HepG2 (cell line): ENCODE measurements at regions not wholly inside any gene's neighbourhood (a gene's known extent, or its start where the extent isn't known, plus 50 kb on each side); places are given as distances from the start of the nearest gene placed in this dataset.
A peak's percentile ranks its signal among the peaks of the same experiment; 100 is the strongest.

Experiments
- ARNTL ChIP-seq: sonication (generic); formaldehyde crosslinking; IDR thresholded peaks from 2 replicates; pipeline ENCODE4 v1.4.0; 2020; ENCODE audit warnings: mild to moderate bottlenecking, missing genetic modification reagents
- KAT8 ChIP-seq: IDR thresholded peaks from 2 replicates; pipeline ENCODE4 v1.6.1; 2016; ENCODE audit warnings: missing genetic modification reagents, missing compliant biosample characterization
- MIER2 ChIP-seq: IDR thresholded peaks from 2 replicates; pipeline ENCODE4 v1.6.1; 2016; ENCODE audit warnings: missing biosample characterization, missing genetic modification reagents
- RARA ChIP-seq: IDR thresholded peaks from 2 replicates; pipeline ENCODE4 v1.6.1; 2016; ENCODE audit warnings: missing genetic modification reagents, missing compliant biosample characterization
- REST ChIP-seq, 2 experiments: IDR thresholded peaks; 2 replicates each; pipeline ENCODE4 v1.6.1; 2011 to 2012; ENCODE audit warnings: low read length in 2 of 2, borderline replicate concordance in 1 of 2, low read depth in 1 of 2, mild to moderate bottlenecking in 1 of 2, moderate library complexity in 1 of 2
- THRA ChIP-seq: sonication (generic); formaldehyde crosslinking; IDR thresholded peaks from 2 replicates; pipeline ENCODE4 v1.4.0; 2020; ENCODE audit warnings: missing genetic modification reagents, borderline replicate concordance
- ZNF253 ChIP-seq: sonication (generic); formaldehyde crosslinking; IDR thresholded peaks from 2 replicates; pipeline ENCODE4 v1.8.0; 2022; ENCODE audit warnings: mild to moderate bottlenecking, missing genetic modification reagents, borderline replicate concordance
- ZNF441 ChIP-seq: sonication (generic); formaldehyde crosslinking; IDR thresholded peaks from 2 replicates; pipeline ENCODE4 v1.7.0; 2021; ENCODE audit warnings: missing genetic modification reagents, borderline replicate concordance
- ZNF580 ChIP-seq: IDR thresholded peaks from 2 replicates; pipeline ENCODE4 v1.6.1; 2016; ENCODE audit warnings: low read depth, borderline replicate concordance
- TF ChIP-seq, protein P1 (sequence below): sonication (generic); formaldehyde crosslinking; IDR thresholded peaks from 2 replicates; pipeline ENCODE4 v1.4.0; 2020; ENCODE audit warnings: missing genetic modification reagents, borderline replicate concordance
- TF ChIP-seq, protein P2 (sequence below), 2 experiments: sonication (generic) in 1 of 2; formaldehyde crosslinking in 1 of 2; IDR thresholded peaks; 2 replicates each; pipeline versions ENCODE4 v1.6.1 to v1.9.0; 2014 to 2022; ENCODE audit warnings: antibody characterized with exemption in 1 of 2, borderline replicate concordance in 1 of 2, inconsistent platforms in 1 of 2, low read depth in 1 of 2, missing genetic modification reagents in 1 of 2

DNA sequence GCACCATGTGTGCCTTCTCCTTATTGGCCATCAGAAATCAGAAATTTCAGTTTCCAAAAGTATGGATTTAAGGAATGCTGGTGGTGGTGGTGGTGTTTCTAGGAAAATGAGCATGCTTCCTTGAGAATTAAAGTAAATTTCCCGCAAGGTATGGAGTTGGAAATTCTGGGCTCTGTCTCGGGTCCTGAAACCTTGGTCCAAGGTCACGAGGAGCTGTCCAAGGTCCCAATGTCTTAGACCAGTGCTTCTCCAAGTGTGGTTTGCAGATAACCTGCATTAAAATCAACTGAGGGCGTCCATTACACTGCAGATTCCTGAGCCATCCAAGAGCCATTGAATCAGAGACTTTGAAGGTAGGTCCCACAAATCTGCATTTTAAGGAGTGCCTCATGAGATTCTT is 210.9 kb upstream of the PKDCC start (continued):
- TF ChIP-seq, protein P1, sequence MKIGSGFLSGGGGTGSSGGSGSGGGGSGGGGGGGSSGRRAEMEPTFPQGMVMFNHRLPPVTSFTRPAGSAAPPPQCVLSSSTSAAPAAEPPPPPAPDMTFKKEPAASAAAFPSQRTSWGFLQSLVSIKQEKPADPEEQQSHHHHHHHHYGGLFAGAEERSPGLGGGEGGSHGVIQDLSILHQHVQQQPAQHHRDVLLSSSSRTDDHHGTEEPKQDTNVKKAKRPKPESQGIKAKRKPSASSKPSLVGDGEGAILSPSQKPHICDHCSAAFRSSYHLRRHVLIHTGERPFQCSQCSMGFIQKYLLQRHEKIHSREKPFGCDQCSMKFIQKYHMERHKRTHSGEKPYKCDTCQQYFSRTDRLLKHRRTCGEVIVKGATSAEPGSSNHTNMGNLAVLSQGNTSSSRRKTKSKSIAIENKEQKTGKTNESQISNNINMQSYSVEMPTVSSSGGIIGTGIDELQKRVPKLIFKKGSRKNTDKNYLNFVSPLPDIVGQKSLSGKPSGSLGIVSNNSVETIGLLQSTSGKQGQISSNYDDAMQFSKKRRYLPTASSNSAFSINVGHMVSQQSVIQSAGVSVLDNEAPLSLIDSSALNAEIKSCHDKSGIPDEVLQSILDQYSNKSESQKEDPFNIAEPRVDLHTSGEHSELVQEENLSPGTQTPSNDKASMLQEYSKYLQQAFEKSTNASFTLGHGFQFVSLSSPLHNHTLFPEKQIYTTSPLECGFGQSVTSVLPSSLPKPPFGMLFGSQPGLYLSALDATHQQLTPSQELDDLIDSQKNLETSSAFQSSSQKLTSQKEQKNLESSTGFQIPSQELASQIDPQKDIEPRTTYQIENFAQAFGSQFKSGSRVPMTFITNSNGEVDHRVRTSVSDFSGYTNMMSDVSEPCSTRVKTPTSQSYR (CRISPR knock-in tag) = peak; percentile 71; the same call in 1 of the 2 replicates
- TF ChIP-seq ZNF253 (0 out of 2 replicates have a peak, but pooled peaks have one; percentile 25), KAT8 (0 out of 2 replicates have a peak, but pooled peaks have one; percentile 45), MIER2 (CRISPR knock-in tag) (peak; percentile 99), REST (IDR thresholded peaks at IDR 0.05; ENCODE audit: borderline replicate concordance in 1 of 2, low read depth in 1 of 2, low read length in 2 of 2) (peak in 1 of 2 experiments; percentile 100), THRA (CRISPR knock-in tag) (peak; percentile 47; the same call in 1 of the 2 replicates), RARA (peak; percentile 74), ARNTL (CRISPR knock-in tag) (0 out of 2 replicates have a peak, but pooled peaks have one; percentile 34), ZNF441 (CRISPR knock-in tag) (peak; percentile 92), ZNF580 (peak; percentile 88)
- TF ChIP-seq, protein P2, sequence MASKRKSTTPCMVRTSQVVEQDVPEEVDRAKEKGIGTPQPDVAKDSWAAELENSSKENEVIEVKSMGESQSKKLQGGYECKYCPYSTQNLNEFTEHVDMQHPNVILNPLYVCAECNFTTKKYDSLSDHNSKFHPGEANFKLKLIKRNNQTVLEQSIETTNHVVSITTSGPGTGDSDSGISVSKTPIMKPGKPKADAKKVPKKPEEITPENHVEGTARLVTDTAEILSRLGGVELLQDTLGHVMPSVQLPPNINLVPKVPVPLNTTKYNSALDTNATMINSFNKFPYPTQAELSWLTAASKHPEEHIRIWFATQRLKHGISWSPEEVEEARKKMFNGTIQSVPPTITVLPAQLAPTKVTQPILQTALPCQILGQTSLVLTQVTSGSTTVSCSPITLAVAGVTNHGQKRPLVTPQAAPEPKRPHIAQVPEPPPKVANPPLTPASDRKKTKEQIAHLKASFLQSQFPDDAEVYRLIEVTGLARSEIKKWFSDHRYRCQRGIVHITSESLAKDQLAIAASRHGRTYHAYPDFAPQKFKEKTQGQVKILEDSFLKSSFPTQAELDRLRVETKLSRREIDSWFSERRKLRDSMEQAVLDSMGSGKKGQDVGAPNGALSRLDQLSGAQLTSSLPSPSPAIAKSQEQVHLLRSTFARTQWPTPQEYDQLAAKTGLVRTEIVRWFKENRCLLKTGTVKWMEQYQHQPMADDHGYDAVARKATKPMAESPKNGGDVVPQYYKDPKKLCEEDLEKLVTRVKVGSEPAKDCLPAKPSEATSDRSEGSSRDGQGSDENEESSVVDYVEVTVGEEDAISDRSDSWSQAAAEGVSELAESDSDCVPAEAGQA (IDR thresholded peaks at IDR 0.05; ENCODE audit: low read depth) = no peak
- TF ChIP-seq, protein P2 (CRISPR knock-in tag; IDR thresholded peaks at IDR 0.05; ENCODE audit: borderline replicate concordance) = 0 out of 2 replicates have a peak, but pooled peaks have one; percentile 78
